Activated T-cell treated with anti-CD3 and anti-CD28 coated beads, Interleukin-2, amount 50 U/mL, for 4 hours (primary cell): ENCODE measurements at regions not wholly inside any gene's neighbourhood (a gene's known extent, or its start where the extent isn't known, plus 50 kb on each side); places are given as distances from the start of the nearest gene placed in this dataset.
"Not testable (repeated sequence)": the region's sequence is repeated elsewhere in the genome, so short reads cannot be mapped to it uniquely, and the experiment has no call there.

ENCODE experiments used
- ATAC-seq, 2 donors: fragments of 200-7000 bp; cut with Tn5 transposase; one replicate each; pipeline ENCODE4 v1.10.0; 2021
- DNase-seq: peaks from one replicate; pipeline ENCODE4 v3.0.0-alpha.2; 2020
- H3K27me3 Mint-ChIP-seq: one replicate; pipeline ENCODE4 v1.8.0; 2021; ENCODE audit warnings: low read depth, mixed read lengths
- H3K36me3 Mint-ChIP-seq: one replicate; pipeline ENCODE4 v1.8.0; 2022; ENCODE audit warnings: mixed read lengths; ENCODE audit not compliant: insufficient read depth
- H3K4me1 Mint-ChIP-seq: one replicate; pipeline ENCODE4 v1.8.0; 2021; ENCODE audit warnings: low read depth, mixed read lengths
- H3K4me3 Mint-ChIP-seq: one replicate; pipeline ENCODE4 v1.8.0; 2021; ENCODE audit warnings: mild to moderate bottlenecking, moderate library complexity, mixed read lengths
- H3K9me3 Mint-ChIP-seq: one replicate; pipeline ENCODE4 v1.8.0; 2021; ENCODE audit warnings: mixed read lengths

- H3K4me3 Mint-ChIP-seq, result no peak overlapping the region
- H3K9me3 Mint-ChIP-seq, result peaks cover 9% of the 10 kb centered on the region
- DNase-seq, result no peak
- H3K4me1 Mint-ChIP-seq, result no peaks in the 10 kb centered on the region
- no peaks in the 10 kb centered on the region for H3K36me3 Mint-ChIP-seq
- peaks cover 3% of the 10 kb centered on the region for H3K27me3 Mint-ChIP-seq
- no peak for ATAC-seq
Observed at GRCh38 chr1:232166942-232167341, 463.0 kb downstream of the SIPA1L2 start.

- ATAC-seq (no peak), DNase-seq (no peak)
- H3K27me3 Mint-ChIP-seq, result peaks cover 6% of the 10 kb centered on the region
- no peaks in the 10 kb centered on the region for H3K36me3 Mint-ChIP-seq
- H3K9me3 Mint-ChIP-seq, result peaks cover 9% of the 10 kb centered on the region
- no peaks in the 10 kb centered on the region for H3K4me1 Mint-ChIP-seq
- H3K4me3 Mint-ChIP-seq, result no peak overlapping the region
Observed at GRCh38 chr1:232164078-232164963, 465.6 kb downstream of the SIPA1L2 start.

- no peak for ATAC-seq
- no peaks in the 10 kb centered on the region for H3K4me1 Mint-ChIP-seq
- no peak overlapping the region for H3K4me3 Mint-ChIP-seq
- H3K9me3 Mint-ChIP-seq, result peaks cover 12% of the 10 kb centered on the region
- H3K36me3 Mint-ChIP-seq, result no peaks in the 10 kb centered on the region
- peaks cover 6% of the 10 kb centered on the region for H3K27me3 Mint-ChIP-seq
- DNase-seq, result no peak
Observed at GRCh38 chr1:232163533-232163932, 466.4 kb downstream of the SIPA1L2 start.

- Mint-ChIP-seq H3K36me3 (no peaks in the 10 kb centered on the region), H3K4me1 (no peaks in the 10 kb centered on the region), H3K9me3 (peaks cover 14% of the 10 kb centered on the region), H3K27me3 (peaks cover 6% of the 10 kb centered on the region), H3K4me3 (no peak overlapping the region)
- no peak for DNase-seq
- ATAC-seq, result no peak
Observed at GRCh38 chr1:232162001-232162400, 467.9 kb downstream of the SIPA1L2 start.

- H3K9me3 Mint-ChIP-seq, H3K27me3 Mint-ChIP-seq, H3K4me3 Mint-ChIP-seq, H3K4me1 Mint-ChIP-seq, ATAC-seq, DNase-seq, H3K36me3 Mint-ChIP-seq: not testable (repeated sequence)
Observed at GRCh38 chr1:232158558-232158957, 471.4 kb downstream of the SIPA1L2 start.

GRCh38 chr1:232156070-232156469 is 473.9 kb downstream of the SIPA1L2 start:
- not testable (repeated sequence) for H3K4me1 Mint-ChIP-seq, H3K9me3 Mint-ChIP-seq, ATAC-seq, H3K36me3 Mint-ChIP-seq, H3K4me3 Mint-ChIP-seq, DNase-seq
- H3K27me3 Mint-ChIP-seq, result peaks cover 10% of the 10 kb centered on the region

GRCh38 chr1:232153652-232154051 is 476.3 kb downstream of the SIPA1L2 start:
- no peak for DNase-seq
- ATAC-seq, result no peak
- H3K4me1 Mint-ChIP-seq, result no peaks in the 10 kb centered on the region
- no peak overlapping the region for H3K4me3 Mint-ChIP-seq
- H3K36me3 Mint-ChIP-seq, result no peaks in the 10 kb centered on the region
- peaks cover 7% of the 10 kb centered on the region for H3K27me3 Mint-ChIP-seq
- peaks cover 3% of the 10 kb centered on the region for H3K9me3 Mint-ChIP-seq

GRCh38 chr1:232150770-232151548 is 479.0 kb downstream of the SIPA1L2 start:
- no peaks in the 10 kb centered on the region for H3K36me3 Mint-ChIP-seq
- H3K27me3 Mint-ChIP-seq, result peaks cover 7% of the 10 kb centered on the region
- ATAC-seq, result no peak

GRCh38 chr1:232149287-232150201 is 480.4 kb downstream of the SIPA1L2 start:
- Mint-ChIP-seq H3K4me1 (no peaks in the 10 kb centered on the region), H3K4me3 (no peak overlapping the region), H3K36me3 (no peaks in the 10 kb centered on the region), H3K27me3 (peaks cover 7% of the 10 kb centered on the region), H3K9me3 (no peaks in the 10 kb centered on the region)
- DNase-seq (no peak), ATAC-seq (no peak)

More at GRCh38 chr1:232150770-232151548, 479.0 kb downstream of the SIPA1L2 start:
- no peaks in the 10 kb centered on the region for H3K9me3 Mint-ChIP-seq
- DNase-seq, result no peak
- no peaks in the 10 kb centered on the region for H3K4me1 Mint-ChIP-seq
- no peak overlapping the region for H3K4me3 Mint-ChIP-seq

- no peaks in the 10 kb centered on the region for H3K36me3 Mint-ChIP-seq
- DNase-seq (no peak), ATAC-seq (no peak)
- no peak overlapping the region for H3K4me3 Mint-ChIP-seq
- H3K9me3 Mint-ChIP-seq, result no peaks in the 10 kb centered on the region
- H3K27me3 Mint-ChIP-seq, result peaks cover 5% of the 10 kb centered on the region
- no peaks in the 10 kb centered on the region for H3K4me1 Mint-ChIP-seq
Observed at GRCh38 chr1:232147215-232147614, 482.7 kb downstream of the SIPA1L2 start.

GRCh38 chr1:232146514-232146913 is 483.4 kb downstream of the SIPA1L2 start:
- DNase-seq (no peak), ATAC-seq (no peak)
- Mint-ChIP-seq H3K4me3 (no peak overlapping the region), H3K9me3 (no peaks in the 10 kb centered on the region), H3K36me3 (no peaks in the 10 kb centered on the region), H3K4me1 (no peaks in the 10 kb centered on the region), H3K27me3 (peaks cover 4% of the 10 kb centered on the region)

GRCh38 chr1:232145768-232146167 is 484.2 kb downstream of the SIPA1L2 start:
- Mint-ChIP-seq H3K4me3 (no peak overlapping the region), H3K27me3 (no peaks in the 10 kb centered on the region), H3K4me1 (no peaks in the 10 kb centered on the region), H3K36me3 (no peaks in the 10 kb centered on the region), H3K9me3 (peaks cover 2% of the 10 kb centered on the region)
- ATAC-seq (no peak), DNase-seq (no peak)

- Mint-ChIP-seq H3K36me3 (no peaks in the 10 kb centered on the region), H3K4me1 (no peaks in the 10 kb centered on the region), H3K9me3 (peaks cover 3% of the 10 kb centered on the region), H3K4me3 (no peak overlapping the region), H3K27me3 (no peaks in the 10 kb centered on the region)
- ATAC-seq (no peak), DNase-seq (no peak)
Observed at GRCh38 chr1:232144696-232145230, 485.2 kb downstream of the SIPA1L2 start.
